Fibroblast of skin of back (primary cell): ENCODE measurements at regions not wholly inside any gene's neighbourhood (a gene's known extent, or its start where the extent isn't known, plus 50 kb on each side); places are given as distances from the start of the nearest gene placed in this dataset.

ENCODE experiments used
- DNase-seq: peaks from one replicate; pipeline ENCODE4 v3.0.0-alpha.2; 2013

DNA sequence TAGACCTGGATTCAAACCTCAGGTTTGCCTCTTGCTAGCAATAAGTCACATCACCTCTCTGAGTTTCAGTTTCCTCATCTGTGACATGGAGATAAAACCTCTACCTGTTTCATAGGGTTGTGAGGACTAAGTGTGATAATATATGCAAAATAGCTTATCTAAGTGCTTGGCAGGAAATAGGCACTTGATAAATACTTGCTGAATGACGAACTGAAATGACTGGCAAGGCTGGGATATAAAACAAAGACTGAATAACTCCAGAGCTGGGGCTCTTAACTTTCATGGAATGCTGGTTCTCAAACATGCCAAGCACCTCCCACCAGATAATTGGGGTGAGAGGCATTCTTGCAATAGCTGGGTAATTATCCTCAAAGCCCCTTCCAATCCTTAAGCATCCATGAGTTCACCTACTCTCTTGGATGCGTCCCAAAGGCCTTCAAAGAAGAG lies 87.6 kb downstream of the ADRB2 start:
- DNase-seq = peak; percentile 92

DNA sequence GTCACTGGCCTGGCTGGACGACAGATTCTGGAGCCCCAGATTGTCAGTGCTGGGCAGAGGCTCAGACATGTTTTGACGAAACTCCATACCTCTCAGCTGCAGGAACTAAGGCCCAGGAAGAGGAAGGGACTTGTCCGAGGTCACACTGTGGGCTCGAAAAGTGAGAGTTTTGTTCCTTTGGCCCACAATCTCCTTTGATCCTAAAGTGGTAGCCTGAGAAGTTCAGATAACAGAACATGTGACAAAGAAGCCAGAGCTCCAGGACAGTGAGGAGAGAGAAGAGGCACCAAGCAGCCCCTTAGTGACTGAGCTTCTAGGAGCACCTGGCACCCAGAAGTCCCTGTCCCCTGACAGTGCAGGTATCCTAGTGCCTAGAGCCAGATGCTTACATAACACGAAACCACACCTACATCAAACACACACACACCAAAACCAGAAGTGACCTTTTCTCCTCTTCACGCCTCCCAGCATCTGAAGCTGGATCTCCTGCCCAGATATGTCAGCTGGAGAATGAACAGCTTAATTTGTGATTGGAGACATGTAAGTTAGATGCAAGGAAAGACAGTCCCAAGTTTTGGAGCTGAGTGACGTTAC lies 88.9 kb downstream of the ADRB2 start:
- DNase-seq = no peak

DNA sequence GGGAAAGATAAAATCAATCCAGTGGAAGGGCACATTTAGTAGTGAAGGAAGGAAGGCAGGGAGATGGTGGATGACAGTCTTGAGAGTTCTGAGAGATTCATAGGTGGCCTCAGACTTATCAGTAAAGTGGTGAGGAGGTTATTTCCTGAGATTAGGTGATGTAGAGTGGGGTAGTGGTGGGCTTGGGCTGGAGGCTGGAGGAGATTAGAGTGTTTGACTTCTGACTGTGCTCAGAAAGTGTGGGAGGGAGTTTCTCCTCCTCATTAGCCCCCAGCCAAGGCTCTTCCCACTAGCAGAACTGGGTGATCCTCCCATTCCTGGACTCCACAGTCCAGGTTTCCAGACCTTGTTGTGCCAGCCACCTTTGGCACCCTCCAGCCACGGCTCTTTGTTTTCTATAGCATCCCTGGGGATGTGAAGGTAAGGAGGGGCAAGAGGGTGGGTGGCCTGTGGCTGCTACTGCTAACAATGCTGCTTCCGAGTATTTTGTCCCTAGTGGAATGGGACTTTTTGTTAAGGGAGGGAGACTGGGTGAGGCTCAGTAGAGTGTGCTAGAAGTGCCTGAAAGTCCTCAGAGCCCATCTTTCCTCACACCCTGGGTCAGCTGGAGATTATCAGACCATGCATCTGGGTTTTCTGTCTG lies 94.4 kb downstream of the ADRB2 start:
- DNase-seq = no peak

DNA sequence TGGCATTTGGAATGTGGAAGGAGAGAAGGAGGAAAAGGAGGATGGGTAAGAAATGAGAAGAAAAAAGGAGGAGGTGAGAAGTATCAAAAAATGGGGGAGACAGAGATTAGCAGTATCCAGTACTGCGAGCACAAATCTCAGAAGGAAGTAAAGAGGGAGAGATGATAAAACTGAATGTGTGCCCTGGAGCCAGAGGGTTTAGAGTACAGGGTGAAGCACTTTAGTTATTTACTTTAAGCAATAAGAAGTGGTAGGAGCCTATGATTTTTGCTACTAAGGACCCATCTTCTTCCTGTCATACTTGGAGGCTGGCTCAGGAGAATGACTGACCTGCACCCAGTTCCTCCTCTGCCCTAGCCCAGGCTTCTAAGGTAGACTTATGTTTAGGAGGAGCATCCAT lies 94.9 kb downstream of the ADRB2 start:
- no peak for DNase-seq

DNA sequence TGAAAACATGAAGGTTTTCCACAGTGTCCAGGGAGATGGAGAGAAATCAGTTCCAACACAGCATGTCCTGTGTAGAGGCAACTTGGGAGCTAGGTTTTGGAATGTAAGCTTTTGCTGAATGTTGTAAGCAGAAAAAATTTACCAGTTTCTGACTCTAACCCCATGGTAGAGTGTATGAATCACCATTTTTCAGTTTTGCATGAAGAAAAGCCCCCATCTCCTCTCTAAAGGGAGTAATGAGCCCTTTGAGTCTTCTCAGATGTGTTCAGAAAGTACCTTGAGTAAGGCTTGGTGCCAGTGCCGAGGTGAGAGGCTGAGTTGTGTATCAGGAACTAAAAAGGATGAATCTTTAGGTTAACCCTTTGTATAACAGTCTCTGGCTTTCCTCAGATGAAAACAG lies 96.2 kb downstream of the ADRB2 start:
- no peak for DNase-seq

DNA sequence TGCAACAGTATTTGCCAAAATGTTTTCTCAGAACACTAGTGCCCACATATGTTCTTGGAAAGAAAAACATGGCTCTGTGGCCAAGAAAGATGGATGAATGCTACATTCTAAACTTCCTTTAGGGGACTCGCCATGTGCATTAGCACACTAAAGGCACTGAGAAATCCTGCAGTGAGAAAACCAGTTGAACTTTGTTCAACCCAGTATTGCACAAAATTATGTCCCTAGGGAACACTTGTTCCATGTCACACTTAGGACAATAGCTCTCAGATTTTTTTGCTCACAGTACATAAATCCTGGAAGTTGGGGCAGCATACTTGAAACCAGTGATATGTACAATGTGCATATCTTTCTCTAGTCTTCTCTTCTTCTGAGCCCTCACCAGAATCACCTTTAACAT lies 96.6 kb downstream of the ADRB2 start:
- DNase-seq = no peak

DNA sequence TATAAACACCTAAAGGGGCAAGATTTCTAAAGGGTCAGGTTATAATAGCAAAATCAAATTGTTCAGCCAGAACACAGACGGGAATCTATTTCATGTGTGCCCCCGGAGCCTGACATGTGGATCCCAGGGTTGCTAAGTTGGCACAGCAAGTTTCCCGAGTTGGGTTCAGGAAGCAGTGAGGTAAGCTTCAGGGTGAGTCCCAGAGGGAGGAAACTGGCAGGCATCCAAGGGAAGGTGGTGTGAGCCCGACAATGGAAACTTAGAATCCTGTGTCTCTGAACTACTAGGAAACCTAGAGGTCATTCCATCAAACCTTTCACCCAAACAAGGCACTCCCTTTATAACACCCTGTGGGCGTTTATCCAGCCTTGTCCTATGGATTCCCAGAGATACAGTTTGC lies 98.4 kb downstream of the ADRB2 start:
- no peak for DNase-seq

DNA sequence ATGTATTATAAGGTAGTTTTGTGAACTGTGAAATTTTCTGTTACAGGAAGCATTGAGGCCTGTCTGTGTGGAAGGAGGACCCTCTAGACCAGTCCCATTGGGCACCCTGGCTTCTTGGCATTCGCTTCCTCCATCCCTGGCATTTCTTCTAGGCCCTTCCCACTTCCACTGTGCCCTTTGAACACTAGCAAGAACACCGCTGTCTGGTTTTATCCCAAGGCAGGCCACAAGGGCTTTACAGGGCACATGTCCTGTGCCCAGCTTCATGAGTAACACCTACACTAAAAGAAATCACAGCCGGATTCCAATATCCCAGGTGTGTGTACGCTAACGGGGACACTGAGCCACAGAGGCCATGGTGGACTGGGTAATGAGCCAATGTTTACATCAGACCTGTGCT lies 99.8 kb downstream of the ADRB2 start:
- no peak for DNase-seq

DNA sequence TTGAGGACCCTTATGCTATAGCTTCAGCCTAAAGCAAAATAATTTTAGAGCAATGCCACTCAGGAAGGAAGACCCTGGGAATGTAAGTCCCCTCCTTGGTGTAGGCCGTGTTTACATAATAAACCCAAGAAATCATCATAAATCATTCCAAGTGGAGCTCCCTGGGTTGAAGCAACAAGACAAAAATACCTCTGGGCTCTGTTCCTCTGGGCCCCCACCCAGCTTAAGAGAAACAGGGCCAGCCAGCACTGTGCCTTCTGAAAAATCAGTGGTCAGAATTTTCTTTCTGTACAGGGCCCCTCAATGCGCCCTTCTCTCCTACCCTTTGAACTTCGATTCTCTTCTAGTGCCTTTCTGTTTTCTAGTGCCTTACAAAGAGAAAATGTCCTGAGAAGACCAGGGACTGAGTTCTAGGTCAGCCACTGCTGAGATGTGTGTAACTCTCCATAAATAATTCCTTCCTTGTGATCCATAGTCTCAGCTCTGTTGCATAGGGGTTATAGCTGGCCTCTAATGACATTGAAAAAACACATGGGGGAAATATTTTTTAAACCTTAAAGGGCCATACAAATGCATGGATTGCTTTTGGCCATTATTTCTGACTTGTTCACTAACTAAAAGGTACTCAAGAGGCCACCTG lies 101.0 kb downstream of the ADRB2 start:
- no peak for DNase-seq

DNA sequence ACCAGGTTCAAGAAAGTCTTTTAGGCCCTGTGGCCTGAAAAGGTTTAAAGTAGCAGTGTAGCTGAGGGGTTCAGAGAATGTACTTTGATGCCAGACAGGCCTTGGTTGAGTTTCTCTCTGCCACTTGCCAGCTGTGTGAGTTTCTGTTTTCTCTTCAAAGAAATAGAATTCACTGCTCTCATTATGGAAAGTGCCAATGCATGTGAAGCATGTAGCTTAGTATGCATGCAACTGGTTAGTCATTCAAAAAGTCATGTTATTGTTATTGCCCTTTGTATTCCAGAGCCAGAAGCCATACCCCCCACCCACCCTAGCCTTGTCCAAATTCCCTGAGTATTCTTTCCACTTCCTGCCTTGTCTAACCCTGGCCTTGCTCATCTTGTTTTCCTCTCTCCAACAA lies 101.7 kb downstream of the ADRB2 start:
- DNase-seq = peak; percentile 84

DNA sequence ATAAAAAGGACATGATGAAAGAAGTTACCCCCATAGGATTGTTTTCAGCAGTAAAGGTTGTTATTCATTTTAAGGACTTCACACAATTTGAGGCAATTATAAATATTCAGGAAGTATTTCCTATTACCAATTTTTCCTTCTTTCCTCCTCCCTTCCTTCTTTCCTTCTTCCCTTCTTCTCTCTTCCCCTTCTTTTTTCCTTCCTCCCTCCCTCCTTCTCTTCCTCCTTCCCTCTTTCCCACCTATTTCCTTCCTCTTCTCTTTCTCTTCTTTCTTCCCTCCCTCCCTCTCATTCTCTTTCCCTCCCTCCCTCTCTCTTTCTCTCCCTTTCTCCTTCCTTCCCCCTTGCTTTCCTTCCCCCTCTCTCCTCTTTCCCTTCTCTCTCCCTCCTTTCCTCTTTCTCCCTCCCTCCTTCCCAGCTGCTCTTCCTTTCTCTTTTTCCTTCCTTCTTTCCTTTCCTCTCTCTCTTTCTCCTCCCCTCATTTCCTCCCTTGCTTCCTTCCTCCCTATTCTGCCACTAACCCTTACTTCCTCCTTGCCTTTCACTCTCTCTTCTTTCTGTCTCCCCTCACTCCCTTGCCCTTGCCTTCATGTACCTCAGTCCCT lies 105.1 kb downstream of the ADRB2 start:
- DNase-seq = no peak

DNA sequence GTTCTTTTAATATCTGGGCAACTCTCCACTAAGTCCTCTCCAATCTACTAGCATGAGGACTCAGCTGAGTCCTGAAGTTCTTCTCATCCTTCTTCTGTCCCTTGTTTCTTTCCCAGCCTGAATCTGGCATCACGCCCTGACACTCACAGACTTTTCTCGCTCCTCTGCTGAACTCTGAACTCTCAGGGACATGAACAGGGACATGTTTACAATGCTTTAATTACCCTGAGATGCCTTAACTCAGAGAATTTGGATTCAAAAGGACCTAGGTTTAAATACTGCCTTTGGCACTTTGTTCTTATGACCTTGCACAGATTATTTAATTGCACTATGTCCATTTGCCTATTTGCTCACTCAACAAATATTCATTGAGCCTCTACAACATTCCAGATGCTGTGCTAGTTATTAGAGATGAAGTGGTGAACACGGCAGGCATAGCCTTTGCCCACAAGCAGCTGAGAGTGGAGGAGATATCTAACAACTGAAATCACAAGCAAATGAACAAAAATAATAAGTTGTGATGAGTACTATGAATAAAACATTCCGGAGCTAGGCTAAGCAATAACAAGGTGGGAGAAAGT lies 106.0 kb downstream of the ADRB2 start:
- no peak for DNase-seq

DNA sequence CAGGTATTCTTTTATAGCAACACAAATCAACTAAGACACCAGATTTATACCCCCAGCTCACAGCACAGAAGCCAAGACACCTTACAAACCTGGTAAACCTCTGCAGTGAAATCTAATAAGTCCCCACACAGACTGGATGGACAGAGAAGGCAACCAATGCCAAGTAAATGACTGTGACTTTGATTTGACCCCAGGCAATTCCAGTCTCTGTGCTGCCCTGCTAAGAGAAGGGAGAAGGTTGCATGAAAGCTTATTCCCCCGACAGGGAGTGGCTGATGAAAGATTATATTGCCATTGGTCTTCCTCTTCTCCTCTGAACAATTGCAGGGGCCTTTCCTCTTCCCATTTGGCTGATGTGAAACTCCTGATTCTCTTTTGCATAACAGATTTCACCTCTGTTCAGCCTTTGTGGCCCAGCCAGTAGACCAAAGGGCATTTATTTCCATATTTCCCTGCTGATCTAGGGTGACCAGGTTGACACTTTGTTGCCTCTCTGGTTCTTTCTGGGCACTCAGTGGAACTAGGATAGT lies 107.6 kb downstream of the ADRB2 start:
- DNase-seq = no peak

DNA sequence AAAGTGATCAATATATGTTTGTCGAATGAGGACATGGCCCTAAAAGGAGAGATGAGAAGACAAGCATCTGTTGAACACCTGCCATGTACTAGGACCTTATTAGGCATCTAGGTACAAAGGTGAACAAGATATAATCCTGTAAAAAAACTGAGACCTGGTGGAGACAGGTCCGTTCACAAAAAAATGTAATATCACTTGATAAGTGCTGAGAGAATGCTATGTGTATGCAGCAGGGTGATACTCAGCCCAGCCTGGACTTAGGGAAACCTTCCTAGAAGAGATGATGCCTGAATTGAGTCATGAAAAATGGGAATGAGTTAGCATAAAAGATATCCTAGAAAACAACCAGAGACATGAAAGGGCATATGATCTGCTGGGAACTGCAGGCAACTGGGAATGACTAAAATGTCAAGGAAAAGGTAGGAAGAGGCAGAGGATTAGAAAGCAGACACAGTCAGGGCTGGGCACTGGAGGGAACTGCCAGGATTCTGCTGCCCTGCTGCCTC lies 108.5 kb downstream of the ADRB2 start:
- DNase-seq = no peak

DNA sequence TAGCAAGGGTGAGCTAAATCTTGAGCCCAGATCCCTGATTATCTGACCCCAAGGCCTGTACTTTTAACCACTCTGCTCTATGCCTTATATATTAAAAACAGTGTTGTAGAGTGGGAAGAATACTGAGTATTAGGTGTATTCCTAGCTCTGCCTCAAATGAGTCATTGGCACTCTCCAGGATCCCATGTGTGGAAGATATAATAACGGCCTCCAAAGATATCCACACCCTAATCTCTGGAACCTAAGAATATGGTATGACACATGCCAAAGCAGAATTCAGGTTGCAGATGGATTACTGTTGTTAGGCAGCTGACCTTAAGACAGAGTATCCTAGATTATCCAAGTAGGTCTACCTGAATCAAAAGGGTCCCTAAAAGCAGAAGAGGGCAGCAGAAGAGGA lies 110.8 kb downstream of the ADRB2 start:
- DNase-seq = peak; percentile 18

DNA sequence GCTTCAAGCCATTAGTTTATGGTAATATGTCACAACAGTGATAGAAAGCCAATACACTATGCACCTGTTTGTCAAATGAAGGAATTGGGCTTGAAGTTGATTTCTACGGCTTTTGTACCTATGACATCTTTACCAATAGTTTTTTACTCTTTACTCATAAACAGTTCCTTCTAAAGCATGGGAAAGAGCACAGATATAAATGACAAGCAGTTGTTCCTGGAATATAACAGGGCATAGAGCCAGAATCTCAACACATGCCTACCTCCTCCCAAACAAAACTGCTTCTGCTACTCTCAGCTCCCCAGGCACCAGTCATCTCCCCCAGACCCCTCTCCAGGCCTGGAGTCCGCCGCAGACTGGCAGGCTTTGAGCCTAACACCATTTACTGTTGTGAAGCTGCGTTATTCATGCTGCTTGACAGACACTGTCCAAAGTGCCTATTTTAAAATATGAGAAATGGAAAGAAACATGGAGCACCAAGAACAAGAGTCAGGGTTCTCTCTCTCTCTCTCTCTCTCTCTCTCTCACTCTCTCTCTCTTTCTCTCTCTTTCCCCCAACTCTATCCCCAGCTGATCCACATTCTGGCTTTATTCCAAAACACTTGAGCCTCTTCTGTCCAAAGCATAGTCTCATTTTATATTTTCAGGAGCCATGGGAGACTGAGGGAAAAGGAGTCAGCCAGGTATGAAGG lies 111.6 kb downstream of the ADRB2 start:
- no peak for DNase-seq

DNA sequence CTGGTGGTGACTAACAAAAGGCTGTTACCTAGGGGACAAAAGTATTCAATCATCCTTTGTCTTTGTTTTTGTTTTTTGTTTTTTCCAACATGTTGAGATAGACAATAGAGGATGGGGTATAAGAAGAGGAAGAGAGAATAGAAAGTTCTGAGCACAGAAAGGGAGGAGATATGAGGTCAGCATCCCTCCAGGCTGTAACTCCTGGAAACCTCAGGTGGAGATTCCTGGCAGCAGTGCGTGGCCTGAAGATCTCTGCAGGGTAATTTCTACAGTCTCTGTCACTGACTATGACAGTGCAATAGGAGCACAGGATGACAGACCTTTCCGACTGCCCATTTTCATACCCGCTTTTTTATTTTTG lies 112.1 kb downstream of the ADRB2 start:
- DNase-seq = no peak

DNA sequence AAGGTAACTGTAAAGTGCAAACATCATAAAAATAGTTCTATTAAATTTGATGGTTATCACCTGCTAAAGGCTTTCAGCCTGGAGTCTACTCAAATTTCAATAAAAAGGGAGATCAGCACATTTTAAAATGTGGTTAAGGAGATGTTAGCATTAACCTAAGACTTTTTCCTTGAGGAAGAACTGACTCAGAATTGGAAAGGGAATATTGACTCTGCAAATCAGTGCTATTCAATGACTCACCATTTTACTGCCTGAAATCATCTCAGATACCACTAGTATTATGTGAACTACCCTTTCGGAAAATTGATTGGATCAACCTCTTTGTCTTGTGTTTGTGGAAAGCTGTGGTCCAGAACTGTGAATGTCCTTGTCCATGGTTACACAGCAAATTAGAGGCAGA lies 113.3 kb downstream of the ADRB2 start:
- peak; percentile 65 for DNase-seq

DNA sequence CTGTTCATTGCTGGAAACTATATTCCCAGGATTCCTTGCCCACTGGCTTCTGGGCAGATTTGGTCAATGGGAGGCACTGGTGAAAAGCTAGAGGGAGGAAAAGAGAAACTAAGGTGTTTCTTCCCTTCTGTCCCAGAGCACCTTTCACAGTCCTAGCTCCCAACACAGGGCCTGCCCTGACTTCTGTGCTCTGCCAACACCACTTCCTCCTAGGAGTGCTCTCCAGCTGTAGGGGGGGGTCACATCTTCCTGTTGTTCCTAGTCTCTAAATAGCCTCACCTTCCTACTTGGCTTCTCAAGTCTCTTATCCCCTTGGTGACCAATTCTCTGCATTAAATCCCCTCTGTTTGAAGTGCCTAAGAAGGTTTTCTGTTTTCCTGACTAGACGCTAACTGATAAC lies 115.4 kb downstream of the ADRB2 start:
- DNase-seq = no peak

DNA sequence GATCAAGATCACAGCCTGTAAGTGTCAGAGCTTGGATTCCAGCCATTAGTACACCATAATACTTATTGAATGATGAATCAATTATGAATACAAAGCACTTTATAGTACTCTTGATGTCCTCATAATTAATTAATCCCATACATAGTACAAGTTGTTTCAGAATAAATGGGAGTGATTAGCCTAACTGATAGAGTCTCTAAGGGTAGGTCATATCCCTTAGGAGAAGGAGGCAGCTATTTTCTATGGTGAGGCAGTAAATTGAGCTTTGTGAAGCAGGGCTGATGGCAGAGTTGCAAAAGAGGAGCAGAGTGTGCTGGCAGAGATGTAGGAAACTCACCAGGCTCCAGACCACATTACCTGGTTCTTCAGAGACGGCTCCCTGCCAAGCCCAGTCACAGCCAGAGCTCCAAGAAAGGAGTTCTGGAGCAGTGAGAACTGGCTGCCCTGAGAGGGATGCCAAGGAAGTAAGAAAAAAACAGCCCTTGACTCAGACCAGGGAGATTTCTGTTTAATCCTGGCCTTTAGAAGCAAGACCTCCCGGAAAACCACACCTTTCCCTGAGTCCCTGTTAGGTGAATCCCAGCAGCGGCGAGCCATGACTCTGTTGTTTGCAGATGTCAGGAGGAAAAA lies 112.9 kb downstream of the SH3TC2 start:
- no peak for DNase-seq

DNA sequence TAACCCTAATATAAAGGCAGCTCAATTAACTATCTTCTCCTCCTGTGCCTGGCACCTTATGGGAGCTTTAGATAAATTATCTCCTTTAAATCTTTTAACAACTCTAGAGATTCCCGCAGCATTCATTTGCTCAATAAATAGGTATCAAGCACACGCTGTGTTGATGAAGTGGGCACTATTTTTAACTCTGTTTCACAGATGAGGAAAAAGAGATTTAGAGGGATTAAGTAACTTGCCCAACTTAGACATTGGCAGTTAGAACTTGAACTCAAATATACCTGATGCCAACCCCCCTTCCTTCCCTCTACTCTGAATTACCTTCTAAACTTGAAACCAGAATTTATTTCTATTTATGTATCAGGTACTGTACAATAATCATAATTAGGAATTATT lies 112.4 kb downstream of the SH3TC2 start:
- DNase-seq = no peak

DNA sequence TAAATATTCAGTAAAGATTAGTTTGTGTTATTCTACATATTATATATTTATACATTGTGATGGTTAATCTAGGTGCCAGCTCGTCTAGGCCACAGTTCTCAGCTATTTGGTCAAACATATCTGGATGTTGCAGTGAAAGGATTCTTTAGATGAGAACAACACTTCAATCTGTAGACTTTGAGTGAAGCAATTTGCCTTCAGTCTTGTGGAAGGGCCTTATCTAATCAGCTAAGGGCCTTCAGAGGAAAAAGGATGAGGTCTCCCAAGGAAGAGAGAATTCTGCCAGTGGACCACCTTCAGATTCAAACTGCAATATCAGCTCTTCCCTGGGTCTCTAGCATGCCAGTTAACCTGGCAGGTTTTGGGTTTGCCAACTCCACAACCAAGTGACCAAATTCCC lies 112.0 kb downstream of the SH3TC2 start:
- no peak for DNase-seq
